Psoas muscle (tissue), 7 donors: ENCODE measurements at regions not wholly inside any gene's neighbourhood (a gene's known extent, or its start where the extent isn't known, plus 50 kb on each side); places are given as distances from the start of the nearest gene placed in this dataset.

Source experiments
- ATAC-seq, 4 donors: fragments of 200-7000 bp; cut with Tn5 transposase; one replicate each; pipeline ENCODE4 v1.9.1; 2020; ENCODE audit warnings: moderate library complexity in 3 of 4, mild to moderate bottlenecking in 2 of 4
- DNase-seq, 2 donors: peaks; one replicate each; pipeline ENCODE4 v3.0.0-alpha.2; 2020
- H3K27ac ChIP-seq: fragments of 200-600 bp; one replicate; pipeline ENCODE4 v1.8.0; 2022
- H3K27me3 ChIP-seq, 3 donors: fragments of 200-600 bp in 1 of 3; one replicate each; pipeline versions ENCODE4 v1.6.1 to v1.8.0; 2013 to 2022; ENCODE audit warnings: low read length in 2 of 3, mild to moderate bottlenecking in 2 of 3, moderate library complexity in 1 of 3; ENCODE audit not compliant: insufficient read depth in 3 of 3
- H3K36me3 ChIP-seq, 2 donors: fragments of 200-600 bp in 1 of 2; one replicate each; pipeline versions ENCODE4 v1.6.1 to v1.8.0; 2013 to 2022; ENCODE audit warnings: low read depth in 1 of 2, mild to moderate bottlenecking in 1 of 2, moderate library complexity in 1 of 2; ENCODE audit not compliant: insufficient read depth in 1 of 2
- H3K4me1 ChIP-seq: fragments of 200-600 bp; one replicate; pipeline ENCODE4 v1.8.0; 2022
- H3K4me3 ChIP-seq: fragments of 200-600 bp; one replicate; pipeline ENCODE4 v1.8.0; 2022; ENCODE audit warnings: mild to moderate bottlenecking
- H3K9me3 ChIP-seq: fragments of 200-600 bp; one replicate; pipeline ENCODE4 v1.8.0; 2022
- CTCF ChIP-seq: fragments of 200-600 bp; IDR thresholded peaks from one replicate; pipeline ENCODE4 v1.8.0; 2022; ENCODE audit warnings: antibody characterized with exemption
- WGBS, 3 donors: extraction: QIAGEN DNeasy Blood & Tissue Kit; methylation state at CpG; one replicate each; pipeline versions ENCODE4 v1.1.6 to v1.1.7; 2013; 5-methylcytosine and 5-hydroxymethylcytosine counted together
- intact Hi-C, 2 donors: fragments of 100-400 bp; cut with DNase I; formaldehyde crosslinking; loops; one replicate each; pipeline versions ENCODE4 v1.11.0 to v1.14.2; 2022
- donor health status: healthy with polysubstance abuse.
- donor health status: DM: no; HTN: no; CAD: no; lungs with moderate emphysema.
- donor health status: Bipolar disorder and iron deficiency.
- donor health status: healthy.
- donor health status: DM: yes; HTN: yes; CAD: no.
- donor health status: DM: no; HTN: no; CAD: no.
- donor health status: DM: yes; HTN: yes; CAD: no.

DNA sequence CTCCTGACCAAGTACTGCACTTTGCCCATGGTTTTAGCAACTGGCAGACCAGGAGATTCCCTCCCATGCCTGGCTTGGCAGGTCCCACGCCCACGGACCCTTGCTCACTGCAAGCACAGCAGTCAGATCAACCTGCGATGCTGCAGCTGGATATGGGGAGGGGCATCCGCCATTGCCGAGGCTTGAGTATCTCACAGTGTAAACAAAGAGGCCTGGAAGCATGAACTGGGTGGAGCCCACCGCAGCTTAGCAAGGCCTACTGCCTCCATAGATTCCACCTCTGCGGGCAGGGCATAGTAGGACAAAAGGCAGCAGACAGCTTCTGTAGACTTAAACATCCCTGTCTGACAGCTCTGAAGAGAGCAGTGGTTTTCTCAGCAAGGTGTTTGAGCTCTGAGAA, 479.8 kb downstream of the FUT8 start:
- Histone ChIP-seq H3K4me1 (no peaks in the 10 kb centered on the region), H3K27me3 (no peaks in the 10 kb centered on the region), H3K36me3 (no peaks in the 10 kb centered on the region), H3K4me3 (no peak overlapping the region), H3K9me3 (no peaks in the 10 kb centered on the region), H3K27ac (no peak overlapping the region)
- 81 to 82% (median 82%) methylated on average over 7 of the region's 7 CpGs for WGBS, 3 donors
- DNase-seq (no peak), ATAC-seq (no peak)
- TF ChIP-seq CTCF: no peak
- intact Hi-C loops: no loop called here

- H3K4me3 ChIP-seq: no peak overlapping the region
- no peaks in the 10 kb centered on the region for H3K4me1 ChIP-seq
- H3K36me3 ChIP-seq: no peaks in the 10 kb centered on the region
- no peak overlapping the region for H3K27ac ChIP-seq
- no peak for ATAC-seq
- peaks cover 0 to 1% (median 0%) of the 10 kb centered on the region in 3 donors for H3K27me3 ChIP-seq
- intact Hi-C loops: no loop called here
- no peak for DNase-seq
- H3K9me3 ChIP-seq: no peaks in the 10 kb centered on the region
- no peak for TF ChIP-seq CTCF
- 79 to 81% (median 79%) methylated on average over 2 of the region's 2 CpGs for WGBS, 3 donors
These were observed 487.6 kb downstream of the FUT8 start for GRCh38 chr14:65900164-65900563.

DNA sequence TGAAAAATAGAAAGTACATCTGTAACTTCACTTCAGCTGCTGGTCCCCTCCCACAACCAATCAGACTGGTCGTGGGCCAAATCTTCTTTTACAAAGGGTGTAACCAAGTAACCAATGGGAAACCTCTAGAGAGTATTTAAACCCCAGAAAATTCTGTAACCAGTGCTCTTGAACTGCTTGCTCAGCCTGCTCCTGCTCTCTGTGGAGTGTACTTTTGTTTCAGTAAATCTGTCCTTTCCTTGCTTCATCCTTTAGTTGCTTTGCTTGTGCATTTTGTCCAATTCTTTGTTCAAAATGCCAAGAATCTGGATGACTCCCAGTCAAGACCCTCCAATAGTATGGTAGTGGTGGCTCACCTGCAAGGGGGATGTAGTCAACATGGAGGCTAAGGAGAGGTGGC, 489.1 kb downstream of the FUT8 start:
- WGBS, 3 donors: 24 to 54% (median 32%) methylated on average over 1 of the region's 1 CpG
- TF ChIP-seq CTCF: no peak
- Histone ChIP-seq H3K9me3 (no peaks in the 10 kb centered on the region), H3K27ac (no peak overlapping the region), H3K4me1 (no peaks in the 10 kb centered on the region), H3K36me3 (no peaks in the 10 kb centered on the region), H3K27me3 (peaks cover 0 to 1% (median 0%) of the 10 kb centered on the region in 3 donors), H3K4me3 (no peak overlapping the region)
- intact Hi-C loops: no loop called here
- no peak for ATAC-seq
- no peak for DNase-seq

DNA sequence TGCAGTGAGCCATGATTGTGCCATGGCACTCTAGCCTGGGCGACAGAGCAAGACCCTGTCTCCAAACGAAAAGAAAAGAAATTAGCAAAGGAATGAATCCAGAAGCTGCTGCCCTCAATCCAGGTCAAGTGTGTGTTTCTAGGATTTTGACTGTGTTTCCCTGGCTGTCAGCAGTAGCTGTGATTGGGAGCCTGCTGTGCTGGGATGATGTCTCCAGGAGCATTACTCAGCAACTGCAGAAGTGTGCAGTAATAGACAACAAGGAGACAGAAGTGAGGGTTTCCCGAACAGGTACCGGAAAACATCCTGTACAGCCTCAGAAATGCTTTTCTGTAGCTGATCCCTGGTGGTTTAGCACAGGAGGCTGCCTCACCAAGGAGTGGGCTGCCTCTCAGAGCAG, 492.5 kb downstream of the FUT8 start:
- no peak overlapping the region for H3K4me3 ChIP-seq
- H3K27me3 ChIP-seq: peaks cover 0 to 1% (median 0%) of the 10 kb centered on the region in 3 donors
- intact Hi-C loops: no loop called here
- H3K4me1 ChIP-seq: no peaks in the 10 kb centered on the region
- no peak overlapping the region for H3K27ac ChIP-seq
- WGBS, 3 donors: 80 to 85% (median 82%) methylated on average over 4 of the region's 4 CpGs
- H3K9me3 ChIP-seq: no peaks in the 10 kb centered on the region
- ATAC-seq: no peak
- no peak for DNase-seq
- no peak for TF ChIP-seq CTCF
- no peaks in the 10 kb centered on the region for H3K36me3 ChIP-seq

DNA sequence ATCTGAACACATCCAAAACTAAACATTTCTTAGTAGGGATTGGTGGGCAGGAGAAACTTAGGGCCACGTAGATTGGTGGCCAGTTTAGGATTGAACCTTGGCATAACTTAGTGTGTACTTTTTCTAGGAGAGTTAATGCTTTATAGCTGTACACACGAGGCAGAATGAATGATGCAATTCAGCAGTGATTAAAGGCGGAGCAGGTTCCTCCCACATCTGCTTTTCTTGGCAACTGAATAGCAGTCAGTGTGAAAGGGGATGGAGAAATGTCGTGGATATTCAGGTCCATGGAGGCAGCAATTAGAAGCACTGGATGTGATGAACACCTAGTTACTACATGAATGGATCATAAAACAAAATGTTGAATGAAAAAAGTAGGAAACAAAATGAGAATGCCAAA, 493.8 kb downstream of the FUT8 start:
- Histone ChIP-seq H3K4me1 (no peaks in the 10 kb centered on the region), H3K27ac (no peak overlapping the region), H3K9me3 (no peaks in the 10 kb centered on the region), H3K36me3 (no peaks in the 10 kb centered on the region), H3K4me3 (no peak overlapping the region), H3K27me3 (no peaks in the 10 kb centered on the region)
- no peak for TF ChIP-seq CTCF
- no peak for DNase-seq
- ATAC-seq: no peak
- intact Hi-C loops: no loop called here
- WGBS, 3 donors: 38 to 42% (median 40%) methylated on average over 4 of the region's 4 CpGs
